NCI-H460 (cell line): ENCODE measurements at regions not wholly inside any gene's neighbourhood (a gene's known extent, or its start where the extent isn't known, plus 50 kb on each side); places are given as distances from the start of the nearest gene placed in this dataset.

ENCODE experiments used
- DNase-seq: peaks from one replicate; pipeline ENCODE4 v3.0.0-alpha.2; 2016; ENCODE audit warnings: low read depth; ENCODE audit errors: extremely low read depth

DNA sequence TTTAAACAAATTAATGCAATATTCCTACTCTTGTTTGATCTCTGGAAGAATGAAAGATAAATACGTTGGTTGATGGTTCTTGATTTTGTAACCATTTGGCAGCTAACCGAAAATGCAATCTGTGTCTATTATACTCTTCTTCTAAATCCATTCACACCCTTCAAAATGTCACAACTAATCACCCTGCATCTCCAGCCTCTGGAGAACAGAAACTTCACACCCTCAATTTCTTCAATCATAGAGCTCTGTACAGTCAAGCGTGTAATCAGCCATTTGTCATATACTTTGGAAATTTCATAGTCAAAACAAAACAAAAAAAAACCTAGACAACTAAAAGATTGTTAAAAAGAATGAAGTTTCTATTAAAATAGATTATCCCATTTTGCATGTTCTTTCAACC, 1482.3 kb upstream of the LRRTM1 start:
- no peak for DNase-seq

DNA sequence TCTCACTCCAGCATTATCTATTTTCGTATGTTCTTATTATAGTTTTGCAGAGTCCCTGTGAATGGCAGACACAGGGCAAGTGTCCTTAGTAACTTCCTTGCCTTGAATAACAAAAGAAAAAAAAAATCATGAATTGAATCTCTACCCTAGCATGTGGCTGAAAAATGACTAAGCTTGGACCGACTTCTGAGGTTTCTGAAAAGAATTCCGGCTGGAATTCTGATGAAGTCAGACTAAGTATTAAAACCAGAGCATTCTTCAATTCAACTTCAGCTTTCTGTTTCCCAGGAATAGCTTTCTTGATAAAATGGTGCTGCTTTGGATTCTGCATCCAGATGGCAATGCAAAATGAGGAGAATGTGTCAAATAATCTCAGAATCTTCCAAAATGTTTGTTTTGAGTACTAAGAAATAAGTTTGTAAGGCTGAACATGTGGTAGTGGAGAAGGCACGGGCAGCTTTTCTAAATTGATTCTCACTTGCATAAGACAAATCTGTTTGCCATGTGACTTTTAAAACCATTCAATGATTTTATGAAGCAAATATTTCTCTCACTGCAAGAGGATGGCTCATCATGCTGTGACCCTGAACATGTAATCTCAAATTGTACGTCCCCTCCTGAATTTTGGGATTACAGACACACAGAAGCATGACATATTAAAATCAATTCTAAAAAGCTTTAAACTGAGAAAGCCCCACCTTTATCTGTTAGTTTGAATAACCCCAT, 1462.8 kb upstream of the LRRTM1 start:
- no peak for DNase-seq

DNA sequence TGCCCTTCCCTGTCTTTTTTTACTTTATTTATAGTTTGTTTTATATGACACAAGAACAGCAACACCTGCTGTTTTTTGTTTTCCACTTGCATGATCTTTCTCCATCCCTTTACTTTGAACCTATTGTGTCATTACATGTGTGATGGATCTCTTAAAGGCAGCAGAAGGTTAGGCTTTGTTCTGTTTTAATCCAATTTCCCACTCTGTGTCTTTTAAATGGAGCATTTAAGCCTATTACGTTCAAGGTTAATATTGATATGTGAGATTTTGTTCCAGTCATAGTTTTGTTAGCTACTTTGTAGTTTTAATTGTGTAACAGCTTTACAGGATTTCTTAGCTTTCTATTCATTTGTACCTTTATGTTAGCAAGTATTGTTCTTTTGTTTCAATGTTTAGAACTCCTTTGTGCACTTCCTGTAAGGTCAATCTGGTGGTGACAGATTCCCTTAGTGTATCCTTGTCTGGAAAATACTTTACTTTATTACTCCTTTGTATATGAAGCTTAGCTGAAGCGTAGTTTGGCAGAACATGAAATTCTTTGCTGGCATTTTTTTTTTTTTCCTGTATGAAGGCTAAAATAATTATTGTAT, 1443.0 kb upstream of the LRRTM1 start:
- DNase-seq = no peak

DNA sequence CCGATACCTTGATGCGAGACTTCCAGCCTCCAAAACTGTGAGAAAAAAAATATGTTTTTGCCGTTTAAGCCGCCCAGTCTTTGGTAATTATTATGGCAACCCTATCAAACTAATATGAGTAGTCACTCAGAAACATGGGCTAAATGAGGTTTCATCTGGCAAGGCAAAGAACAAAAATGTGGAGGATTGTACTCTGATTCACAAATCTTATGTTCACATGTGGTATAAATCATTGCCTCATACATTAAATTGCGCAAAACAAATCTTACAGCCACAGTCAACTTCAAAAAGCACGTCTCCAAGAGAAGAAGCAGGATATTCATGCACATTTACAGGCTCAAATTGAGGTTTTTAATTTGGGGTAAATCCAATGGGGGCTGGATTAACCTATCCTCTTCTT, 1435.4 kb upstream of the LRRTM1 start:
- DNase-seq = no peak

DNA sequence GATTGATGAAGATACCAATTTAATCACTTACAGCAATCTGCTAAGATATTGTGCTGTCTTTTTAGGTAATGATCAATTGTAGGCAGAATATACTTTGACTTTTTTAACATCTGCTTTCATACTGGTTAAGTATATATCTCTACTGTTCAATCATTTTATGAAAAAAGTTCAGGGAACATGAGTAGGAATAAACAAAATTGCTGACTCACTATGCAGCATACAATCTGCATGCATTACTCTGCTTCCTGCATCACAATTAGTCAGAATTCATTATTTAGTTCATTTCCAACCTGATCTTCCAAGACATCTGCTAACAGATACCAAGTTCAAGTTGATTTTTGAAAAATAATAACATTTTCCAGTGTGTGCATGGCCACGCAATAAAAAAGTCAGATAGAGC, 1430.4 kb upstream of the LRRTM1 start:
- no peak for DNase-seq

DNA sequence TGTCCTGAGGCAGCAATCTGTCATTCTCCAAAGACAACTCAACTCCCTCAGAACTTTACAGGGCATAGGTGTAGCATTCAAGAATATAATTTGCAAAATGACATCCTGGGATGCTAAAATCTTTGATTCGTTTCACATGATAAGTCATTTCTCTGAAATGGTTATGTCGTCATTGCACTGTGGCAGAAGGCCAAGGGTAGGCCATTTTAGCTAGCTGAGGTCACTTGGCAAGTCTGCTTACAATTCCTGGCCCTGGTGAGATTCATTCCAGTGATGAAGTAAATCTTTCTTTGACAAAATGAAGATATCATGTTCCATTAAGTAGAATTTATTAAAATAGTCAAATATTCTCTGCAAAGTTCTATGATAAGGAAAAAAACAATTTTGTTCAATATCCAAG, 1410.3 kb upstream of the LRRTM1 start:
- no peak for DNase-seq

DNA sequence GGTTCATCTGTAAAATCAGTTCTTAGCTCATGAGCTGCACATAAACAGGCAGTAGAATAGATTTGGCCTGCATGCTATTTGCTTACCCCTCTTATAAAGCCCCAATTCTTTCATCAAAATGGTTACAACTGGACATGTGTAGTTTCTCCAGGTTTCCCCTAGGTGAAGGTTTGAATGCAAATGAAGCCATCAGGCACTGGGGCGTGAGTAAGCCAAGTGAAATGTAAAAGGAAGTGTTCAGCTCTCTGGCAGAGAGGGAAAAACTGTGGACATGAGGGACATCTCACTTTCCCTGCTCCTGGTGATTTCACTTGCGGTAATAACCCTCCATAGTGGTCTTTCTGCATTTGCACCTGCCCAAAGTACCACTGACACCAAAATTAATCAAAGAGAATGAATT, 1402.3 kb upstream of the LRRTM1 start:
- no peak for DNase-seq

DNA sequence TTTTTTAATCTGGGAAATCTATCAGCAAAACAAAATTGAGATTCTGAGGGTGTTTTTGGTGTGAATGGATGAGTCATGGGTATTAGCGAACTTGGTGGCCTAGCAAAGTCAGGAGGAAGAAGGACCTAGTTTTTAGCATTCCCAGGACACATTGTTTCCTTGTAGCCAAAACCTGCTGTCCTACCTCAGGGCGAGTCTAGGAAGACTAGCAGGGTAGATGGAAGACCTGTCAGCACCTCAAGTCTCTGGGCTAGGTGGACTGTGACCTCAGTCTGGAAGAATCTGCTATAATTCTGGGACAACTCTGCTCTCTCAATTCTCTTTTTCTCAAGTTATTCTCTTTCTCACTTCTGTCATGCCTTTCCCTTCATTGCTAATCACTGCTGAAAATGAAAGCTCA, 1399.3 kb upstream of the LRRTM1 start:
- DNase-seq = no peak

DNA sequence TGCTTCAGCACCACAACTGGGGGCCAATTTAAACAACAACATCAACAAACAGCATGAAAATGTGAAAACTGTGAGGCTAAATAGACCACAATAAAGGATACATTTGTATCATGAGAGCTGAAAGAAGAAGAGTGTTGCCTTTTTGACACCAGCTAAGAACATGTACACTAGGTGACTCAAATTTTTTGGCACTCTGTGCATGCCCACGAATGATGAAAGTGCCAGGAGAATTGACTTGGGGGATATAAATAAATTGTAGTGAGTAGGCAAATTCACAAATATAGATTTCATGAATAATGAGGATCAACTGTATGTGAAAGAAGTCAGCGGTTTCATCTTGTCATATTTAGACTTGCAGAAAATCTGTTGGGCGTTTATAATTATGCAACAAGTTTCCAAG, 1388.0 kb upstream of the LRRTM1 start:
- DNase-seq = no peak

DNA sequence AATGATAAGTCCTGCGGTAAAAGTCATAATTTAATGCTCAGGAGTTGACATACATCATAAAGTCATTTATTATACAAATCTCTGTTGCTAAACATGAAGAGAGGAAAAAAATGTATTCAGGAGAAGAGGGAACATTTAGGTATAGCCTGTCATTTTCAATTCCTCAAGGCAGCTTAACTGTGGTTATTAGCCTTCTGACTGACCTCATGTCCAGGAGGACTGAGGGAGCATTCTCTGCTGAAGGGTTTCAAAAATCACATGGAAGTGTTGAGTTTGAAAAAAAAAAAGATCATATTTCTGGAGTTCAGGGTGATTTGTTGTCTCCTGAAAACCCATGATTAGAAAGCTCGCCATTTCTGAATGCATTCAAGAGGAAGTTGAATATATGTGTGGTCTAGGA, 1371.1 kb upstream of the LRRTM1 start:
- DNase-seq = no peak

DNA sequence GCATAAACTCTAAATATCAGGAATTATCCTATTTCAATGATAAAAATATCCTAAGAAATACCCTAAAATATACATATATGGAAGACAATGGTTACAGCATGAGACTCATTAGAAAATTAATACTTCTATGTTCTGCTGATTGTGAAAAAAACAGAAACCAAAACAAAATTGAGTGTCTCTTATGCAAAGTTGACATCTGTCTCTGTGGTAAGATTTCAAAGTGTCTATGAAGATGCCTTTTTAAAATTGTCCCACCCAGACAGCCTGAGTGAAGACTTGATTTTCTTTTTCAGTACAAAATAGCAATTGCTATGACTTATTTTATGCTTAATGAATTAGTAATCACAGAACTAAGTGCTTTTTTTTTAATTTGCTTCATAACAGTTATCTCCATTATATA, 1368.4 kb upstream of the LRRTM1 start:
- DNase-seq = no peak

DNA sequence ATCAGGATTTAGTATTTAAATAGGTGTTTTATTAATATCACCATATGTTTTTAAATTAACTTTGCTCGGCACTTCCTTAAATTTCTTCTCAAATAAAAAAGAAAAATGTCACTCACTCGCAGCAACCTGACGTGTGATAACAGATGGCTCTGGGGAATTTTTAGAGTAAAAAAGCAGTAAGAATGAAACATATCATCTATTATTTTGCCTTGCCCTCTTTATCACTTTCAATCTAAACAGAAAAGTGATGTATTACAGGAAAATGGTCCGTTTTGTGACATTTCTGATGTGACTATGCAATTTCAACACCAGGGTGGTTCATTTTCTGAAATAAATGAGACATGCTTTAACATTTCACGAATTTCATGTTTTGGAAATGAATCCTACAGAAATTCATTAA, 1368.0 kb upstream of the LRRTM1 start:
- DNase-seq = no peak

DNA sequence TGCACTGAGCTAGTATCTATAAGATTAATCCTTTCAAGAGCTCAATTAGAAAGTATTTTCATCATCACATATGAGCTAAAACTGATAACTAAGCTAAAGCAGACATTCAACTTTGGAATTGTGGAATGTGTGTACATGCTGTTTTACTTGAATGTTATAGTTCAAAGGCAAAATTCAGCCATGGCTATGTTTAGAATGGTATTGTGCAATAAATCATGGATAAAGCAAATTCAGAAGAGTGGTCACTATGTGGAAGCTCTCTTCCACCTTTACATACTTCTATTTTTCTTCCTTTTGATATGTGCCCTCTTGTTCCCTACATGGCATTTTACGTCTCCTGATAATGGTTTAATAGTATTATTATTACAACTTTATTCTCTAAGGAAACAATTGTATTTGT, 1366.3 kb upstream of the LRRTM1 start:
- no peak for DNase-seq

DNA sequence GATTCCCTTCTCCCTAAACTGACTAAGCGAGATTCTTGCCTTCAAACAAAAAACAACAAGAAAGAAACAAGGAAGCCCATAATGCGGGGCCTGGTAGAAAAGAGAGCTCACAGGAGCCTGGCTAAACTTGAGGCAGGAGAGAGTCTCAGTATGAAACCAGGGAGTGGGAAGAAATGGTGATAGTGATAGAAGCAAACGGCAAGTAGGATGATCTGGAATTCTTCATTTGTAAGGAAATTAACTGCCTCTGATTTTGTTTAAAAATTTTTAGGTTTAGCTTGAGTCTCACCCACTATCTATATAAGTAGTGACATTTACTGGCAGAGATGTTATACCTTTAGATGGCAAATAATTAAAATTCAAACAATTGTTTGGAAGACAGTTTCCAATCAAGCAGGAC, 1356.5 kb upstream of the LRRTM1 start:
- DNase-seq = no peak

DNA sequence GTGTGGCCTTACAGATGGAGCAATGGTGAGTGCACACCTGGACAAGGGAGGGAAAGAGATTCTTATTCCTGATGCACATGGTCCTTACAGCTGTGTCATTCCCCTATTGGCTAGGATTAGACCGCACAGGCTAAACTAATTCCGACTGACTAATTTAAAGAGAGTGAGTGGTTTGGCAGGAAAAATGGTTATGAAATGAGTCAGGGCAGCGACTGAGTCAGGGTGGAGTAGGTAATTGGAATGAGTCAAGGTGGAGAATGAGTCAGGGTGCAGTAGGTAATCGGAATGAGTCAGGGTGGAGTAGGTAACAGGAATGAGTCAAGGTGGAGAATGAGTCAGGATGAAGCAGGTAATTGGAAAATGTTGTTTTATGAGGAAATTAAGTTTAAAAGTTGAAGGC, 1353.7 kb upstream of the LRRTM1 start:
- DNase-seq = peak; percentile 60

DNA sequence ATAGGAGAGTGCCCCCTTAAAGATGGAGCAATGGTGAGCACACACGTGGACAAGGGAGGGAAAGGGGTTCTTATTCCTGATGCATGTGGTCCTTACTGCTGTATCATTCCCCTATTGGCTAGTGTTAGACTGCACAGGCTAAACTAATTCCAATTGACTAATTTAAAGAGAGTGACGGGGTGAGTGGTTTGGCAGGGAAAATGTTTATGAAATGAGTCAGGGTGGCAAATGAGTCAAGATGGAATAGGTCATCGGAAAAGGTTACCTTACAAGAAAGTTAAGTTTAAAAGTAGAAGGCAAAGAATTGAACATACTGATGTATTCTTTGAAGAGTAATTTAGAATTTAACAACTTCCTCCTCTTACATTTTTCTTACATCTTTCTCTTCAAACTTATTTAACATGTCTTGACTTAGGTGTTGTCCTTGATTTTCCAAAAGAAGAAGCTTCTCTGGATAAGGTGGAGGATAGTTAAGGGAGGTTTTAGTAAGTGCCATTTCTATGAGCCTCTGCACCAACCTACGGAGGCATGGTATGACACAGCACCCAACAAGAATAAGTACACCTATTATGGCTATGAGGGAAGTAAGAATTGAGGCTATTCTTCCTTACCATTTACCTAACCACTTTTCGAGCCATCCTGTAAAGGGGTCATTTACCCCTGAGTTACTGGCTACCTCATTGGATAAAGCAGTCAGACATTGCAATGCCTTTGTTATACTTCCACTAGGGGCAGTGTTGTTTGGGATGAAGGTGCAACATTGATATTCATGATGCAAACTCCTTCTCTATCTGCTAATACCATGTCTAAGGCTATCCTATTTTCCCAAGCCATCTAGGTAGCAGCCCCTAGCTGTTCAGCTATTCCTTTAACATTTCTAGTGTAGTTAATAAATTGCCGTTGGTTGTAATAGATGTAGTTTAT, 1345.8 kb upstream of the LRRTM1 start:
- DNase-seq = peak; percentile 29

DNA sequence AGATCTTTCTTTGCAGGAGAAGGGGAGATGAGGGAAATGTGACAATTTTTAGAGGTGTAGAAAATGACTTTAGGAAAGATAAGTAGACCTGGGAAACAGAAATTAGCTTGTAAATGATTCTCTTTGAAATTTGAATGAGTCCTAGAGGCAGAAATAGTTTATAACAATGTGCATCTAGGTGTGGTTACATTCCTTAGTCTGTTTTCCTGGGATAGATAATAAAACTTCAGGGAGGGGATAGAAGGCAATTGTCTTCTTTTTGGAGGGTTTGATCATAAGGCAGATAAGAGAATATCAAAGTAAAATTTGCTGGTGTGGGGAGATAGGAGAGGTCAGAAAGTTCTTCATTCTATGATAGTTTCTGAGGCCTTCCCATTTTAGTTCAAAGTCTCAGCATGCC, 1344.3 kb upstream of the LRRTM1 start:
- no peak for DNase-seq

DNA sequence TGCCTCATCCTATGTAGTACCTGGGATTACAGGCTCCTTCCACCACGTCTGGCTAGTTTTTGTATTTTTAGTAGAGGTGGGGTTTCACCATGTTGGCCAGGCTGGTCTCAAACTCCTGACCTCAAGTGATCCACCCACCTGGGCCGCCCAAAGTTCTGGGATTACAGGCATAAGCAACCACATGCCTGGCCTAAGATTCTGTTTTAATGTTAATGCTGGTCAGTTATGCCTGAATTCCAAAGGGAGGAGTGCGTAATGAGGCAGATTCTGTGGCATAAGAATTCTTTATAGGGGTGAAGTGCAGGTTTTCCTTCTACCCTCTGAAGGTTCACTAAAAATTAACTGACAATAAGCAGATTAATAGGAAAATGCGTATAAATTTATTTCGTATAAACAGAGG, 1343.8 kb upstream of the LRRTM1 start:
- DNase-seq = no peak

DNA sequence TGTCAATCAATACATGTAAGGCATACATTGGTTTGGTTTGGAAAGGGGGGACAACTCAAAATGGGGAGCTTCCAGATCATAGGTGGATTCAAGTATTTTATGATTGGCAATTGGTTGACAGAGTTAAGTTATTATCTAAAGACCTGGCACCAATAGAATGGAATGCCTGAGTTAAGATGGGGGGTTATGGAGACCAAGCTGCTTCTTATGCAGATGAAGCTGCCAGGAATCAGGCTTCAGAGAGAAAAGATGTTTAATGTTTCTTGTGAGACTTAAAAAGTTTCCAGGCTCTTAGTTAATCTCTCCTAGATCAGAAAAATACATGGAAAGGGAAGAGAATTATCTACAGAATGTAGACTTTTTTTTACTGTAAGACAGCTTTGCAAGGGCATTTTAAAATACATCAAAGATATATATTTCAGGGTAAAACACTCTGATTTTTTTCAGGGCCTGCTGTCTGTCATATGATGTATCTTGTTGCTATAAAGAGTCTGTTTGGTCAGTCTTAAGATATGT, 1343.2 kb upstream of the LRRTM1 start:
- no peak for DNase-seq

DNA sequence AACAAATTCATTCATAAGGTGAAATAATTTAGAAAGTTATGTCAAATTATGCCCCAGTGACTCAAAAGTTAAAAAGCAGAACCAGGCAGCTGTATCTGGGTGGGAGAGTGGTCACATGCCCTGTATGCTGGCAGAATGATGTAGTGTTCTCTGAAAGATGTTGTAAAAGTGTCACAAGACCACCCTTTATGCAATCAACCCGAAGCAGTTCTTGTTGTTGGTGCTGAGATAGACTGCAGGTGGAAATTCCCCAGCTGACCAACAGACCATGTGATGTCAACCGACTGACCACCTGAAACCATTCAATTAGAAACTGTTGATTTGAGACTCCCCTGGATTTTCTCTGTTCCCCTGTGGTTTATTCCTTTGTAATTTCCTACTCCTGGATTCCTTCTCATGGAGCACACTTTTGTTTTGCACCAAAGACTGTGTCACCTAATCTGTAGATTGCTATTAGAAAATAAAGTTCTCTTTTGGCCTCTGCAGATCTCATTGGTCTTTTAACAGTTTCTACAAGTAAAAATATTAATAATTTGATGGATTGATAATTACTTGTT, 1341.3 kb upstream of the LRRTM1 start:
- DNase-seq = no peak

DNA sequence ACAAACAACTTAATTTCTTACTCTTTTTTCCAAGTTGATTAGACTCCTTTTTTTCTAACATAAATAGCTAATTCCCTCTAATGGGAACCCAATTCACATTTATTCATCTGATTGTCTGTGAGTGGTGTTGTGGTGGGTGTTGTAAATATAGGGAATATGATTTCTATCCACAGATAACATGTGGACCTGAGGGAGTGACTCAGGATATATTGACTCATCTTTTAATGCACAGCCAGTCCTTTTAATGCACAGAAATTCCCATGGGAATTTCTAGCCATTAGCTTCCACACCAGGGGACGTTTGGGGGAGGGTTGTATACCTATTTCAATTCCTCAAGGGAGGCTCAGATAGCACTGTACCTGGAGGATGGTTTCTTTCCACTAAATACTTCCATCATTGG, 1339.6 kb upstream of the LRRTM1 start:
- no peak for DNase-seq
